ENCODE measurements at regions not wholly inside any gene's neighbourhood (a gene's known extent, or its start where the extent isn't known, plus 50 kb on each side); places are given as distances from the start of the nearest gene placed in this dataset.

DNA sequence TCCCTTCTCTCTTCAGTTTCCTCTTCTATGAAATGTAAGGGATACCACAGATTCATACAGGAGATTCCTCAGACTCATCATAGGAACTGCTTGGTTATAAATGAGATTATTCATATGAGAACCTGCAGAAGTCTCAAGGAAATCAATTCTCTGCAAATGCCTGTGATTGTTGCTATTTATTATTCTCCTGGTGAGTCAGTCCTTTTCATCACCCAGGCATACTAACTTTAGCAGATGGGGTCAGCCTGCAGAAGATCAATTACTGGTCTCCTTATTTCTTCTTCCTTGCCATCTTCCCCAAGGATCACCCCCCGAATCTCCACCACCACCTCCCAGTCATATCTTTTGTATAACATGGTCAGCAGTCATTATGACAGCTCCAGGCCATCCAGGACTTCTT, 53.8 kb upstream of the DCP1A start:
- Mint-ChIP-seq H3K9me3 (no peaks in the 10 kb centered on the region), H3K27ac (no peak overlapping the region)
- TF ChIP-seq, protein P1, sequence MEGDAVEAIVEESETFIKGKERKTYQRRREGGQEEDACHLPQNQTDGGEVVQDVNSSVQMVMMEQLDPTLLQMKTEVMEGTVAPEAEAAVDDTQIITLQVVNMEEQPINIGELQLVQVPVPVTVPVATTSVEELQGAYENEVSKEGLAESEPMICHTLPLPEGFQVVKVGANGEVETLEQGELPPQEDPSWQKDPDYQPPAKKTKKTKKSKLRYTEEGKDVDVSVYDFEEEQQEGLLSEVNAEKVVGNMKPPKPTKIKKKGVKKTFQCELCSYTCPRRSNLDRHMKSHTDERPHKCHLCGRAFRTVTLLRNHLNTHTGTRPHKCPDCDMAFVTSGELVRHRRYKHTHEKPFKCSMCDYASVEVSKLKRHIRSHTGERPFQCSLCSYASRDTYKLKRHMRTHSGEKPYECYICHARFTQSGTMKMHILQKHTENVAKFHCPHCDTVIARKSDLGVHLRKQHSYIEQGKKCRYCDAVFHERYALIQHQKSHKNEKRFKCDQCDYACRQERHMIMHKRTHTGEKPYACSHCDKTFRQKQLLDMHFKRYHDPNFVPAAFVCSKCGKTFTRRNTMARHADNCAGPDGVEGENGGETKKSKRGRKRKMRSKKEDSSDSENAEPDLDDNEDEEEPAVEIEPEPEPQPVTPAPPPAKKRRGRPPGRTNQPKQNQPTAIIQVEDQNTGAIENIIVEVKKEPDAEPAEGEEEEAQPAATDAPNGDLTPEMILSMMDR (IDR thresholded peaks at IDR 0.05), result no peak

GRCh38 chr3:53402326-53402725, 55.0 kb upstream of the DCP1A start:
- Mint-ChIP-seq H3K36me3 (ENCODE audit: low read depth) (no peaks in the 10 kb centered on the region), H3K27me3 (ENCODE audit: insufficient read depth) (peaks cover 7% of the 10 kb centered on the region), H3K27ac (no peak overlapping the region), H3K9me3 (no peaks in the 10 kb centered on the region), H3K4me3 (no peak overlapping the region), H3K4me1 (ENCODE audit: low read depth) (no peaks in the 10 kb centered on the region)
- TF ChIP-seq, protein P1 (IDR thresholded peaks at IDR 0.05), result no peak
- no peak for DNase-seq

More for the DNA sequence above, 53.8 kb upstream of the DCP1A start:
- Mint-ChIP-seq H3K36me3 (ENCODE audit: low read depth) (no peaks in the 10 kb centered on the region), H3K4me3 (no peak overlapping the region), H3K4me1 (ENCODE audit: low read depth) (no peaks in the 10 kb centered on the region), H3K27me3 (ENCODE audit: insufficient read depth) (peaks cover 3% of the 10 kb centered on the region)
- no peak for DNase-seq

- DNase-seq, result no peak
- TF ChIP-seq, protein P1 (IDR thresholded peaks at IDR 0.05), result no peak
- Mint-ChIP-seq H3K4me3 (no peak overlapping the region), H3K36me3 (ENCODE audit: low read depth) (peaks cover 6% of the 10 kb centered on the region; the same call in 1 of the 2 replicates), H3K4me1 (ENCODE audit: low read depth) (no peaks in the 10 kb centered on the region), H3K9me3 (peaks cover 19% of the 10 kb centered on the region), H3K27ac (no peak overlapping the region), H3K27me3 (ENCODE audit: insufficient read depth) (peaks cover 4% of the 10 kb centered on the region)
Measured at GRCh38 chr3:53411371-53411770, 64.0 kb upstream of the DCP1A start.

- TF ChIP-seq, protein P1 (IDR thresholded peaks at IDR 0.05), result no peak
- H3K27ac Mint-ChIP-seq, result no peak overlapping the region
- peaks cover 19% of the 10 kb centered on the region for H3K9me3 Mint-ChIP-seq
- H3K4me3 Mint-ChIP-seq, result no peak overlapping the region
- no peaks in the 10 kb centered on the region for H3K4me1 Mint-ChIP-seq (ENCODE audit: low read depth)
- no peaks in the 10 kb centered on the region; the same call in none of the 2 replicates for H3K27me3 Mint-ChIP-seq (ENCODE audit: insufficient read depth)
- H3K36me3 Mint-ChIP-seq (ENCODE audit: low read depth), result peaks cover 6% of the 10 kb centered on the region; the same call in 1 of the 2 replicates
- DNase-seq, result no peak
Measured at GRCh38 chr3:53412953-53413352, 65.6 kb upstream of the DCP1A start.

DNA sequence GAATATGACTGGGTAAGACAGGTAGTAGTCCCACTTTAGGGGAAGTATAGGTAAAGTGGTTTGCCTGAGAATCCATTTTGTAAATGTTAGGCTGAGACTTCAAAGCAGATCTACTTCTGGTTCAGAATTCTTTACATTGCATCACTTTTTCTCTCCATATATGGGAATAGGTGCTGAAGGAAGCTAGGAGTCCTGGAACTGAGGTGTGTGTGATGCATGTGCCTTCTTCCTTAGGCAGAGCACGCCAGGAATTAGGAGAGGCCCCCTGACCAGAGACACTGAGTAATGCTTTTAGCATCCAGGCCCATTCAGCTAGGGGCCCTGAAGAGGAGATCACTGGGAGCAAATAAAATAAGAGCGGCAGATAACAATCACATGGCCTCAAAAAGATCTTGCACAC, 69.2 kb upstream of the DCP1A start:
- TF ChIP-seq, protein P1 (IDR thresholded peaks at IDR 0.05), result no peak
- Mint-ChIP-seq H3K27me3 (ENCODE audit: insufficient read depth) (no peaks in the 10 kb centered on the region; the same call in 1 of the 2 replicates), H3K27ac (no peak overlapping the region), H3K4me3 (no peak overlapping the region), H3K9me3 (peaks cover 19% of the 10 kb centered on the region), H3K36me3 (ENCODE audit: low read depth) (peaks cover 6% of the 10 kb centered on the region; the same call in 1 of the 2 replicates), H3K4me1 (ENCODE audit: low read depth) (no peaks in the 10 kb centered on the region)
- no peak for DNase-seq

GRCh38 chr3:53420831-53421230, 73.5 kb upstream of the DCP1A start:
- H3K27me3 Mint-ChIP-seq (ENCODE audit: insufficient read depth), result no peaks in the 10 kb centered on the region; the same call in none of the 2 replicates
- H3K9me3 Mint-ChIP-seq, result no peaks in the 10 kb centered on the region
- no peaks in the 10 kb centered on the region for H3K36me3 Mint-ChIP-seq (ENCODE audit: low read depth)
- TF ChIP-seq, protein P1 (IDR thresholded peaks at IDR 0.05), result no peak
- no peak for DNase-seq
- H3K27ac Mint-ChIP-seq, result no peak overlapping the region
- no peaks in the 10 kb centered on the region for H3K4me1 Mint-ChIP-seq (ENCODE audit: low read depth)
- no peak overlapping the region for H3K4me3 Mint-ChIP-seq

Data from HFFc6 (cell line).